CD4-positive, alpha-beta T cell treated with Interferon gamma for 1 hour (primary cell): ENCODE measurements at regions not wholly inside any gene's neighbourhood (a gene's known extent, or its start where the extent isn't known, plus 50 kb on each side); places are given as distances from the start of the nearest gene placed in this dataset.

Source experiments
- DNase-seq: peaks from one replicate; pipeline ENCODE4 v3.0.0-alpha.2; 2020

- DNase-seq, result no peak
These were observed 141.7 kb upstream of the RPL38 start for GRCh38 chr17:74061758-74062157.

DNA sequence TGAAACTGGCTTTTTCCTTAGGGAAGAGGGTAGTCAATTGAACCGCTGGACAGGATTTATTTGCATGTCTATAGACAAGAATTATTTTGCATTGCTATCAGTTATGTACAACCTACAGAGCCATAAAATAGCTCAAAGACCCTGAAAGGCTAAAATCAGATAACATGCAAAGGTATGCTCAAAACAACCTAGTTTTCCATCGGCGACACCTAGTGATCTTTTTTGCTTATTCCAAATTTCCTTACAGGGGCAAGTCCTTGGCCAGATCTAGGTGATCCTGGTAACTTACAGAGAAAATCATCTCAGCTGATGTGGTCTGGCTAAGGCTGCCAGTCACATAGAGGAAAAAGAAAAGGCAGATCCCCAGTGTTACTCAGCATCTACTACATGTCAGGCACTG is 141.2 kb upstream of the RPL38 start:
- no peak for DNase-seq

GRCh38 chr17:74063439-74063838 is 140.0 kb upstream of the RPL38 start:
- DNase-seq, result no peak

- DNase-seq, result no peak
These were observed 133.1 kb upstream of the RPL38 start for GRCh38 chr17:74070374-74070773.

DNA sequence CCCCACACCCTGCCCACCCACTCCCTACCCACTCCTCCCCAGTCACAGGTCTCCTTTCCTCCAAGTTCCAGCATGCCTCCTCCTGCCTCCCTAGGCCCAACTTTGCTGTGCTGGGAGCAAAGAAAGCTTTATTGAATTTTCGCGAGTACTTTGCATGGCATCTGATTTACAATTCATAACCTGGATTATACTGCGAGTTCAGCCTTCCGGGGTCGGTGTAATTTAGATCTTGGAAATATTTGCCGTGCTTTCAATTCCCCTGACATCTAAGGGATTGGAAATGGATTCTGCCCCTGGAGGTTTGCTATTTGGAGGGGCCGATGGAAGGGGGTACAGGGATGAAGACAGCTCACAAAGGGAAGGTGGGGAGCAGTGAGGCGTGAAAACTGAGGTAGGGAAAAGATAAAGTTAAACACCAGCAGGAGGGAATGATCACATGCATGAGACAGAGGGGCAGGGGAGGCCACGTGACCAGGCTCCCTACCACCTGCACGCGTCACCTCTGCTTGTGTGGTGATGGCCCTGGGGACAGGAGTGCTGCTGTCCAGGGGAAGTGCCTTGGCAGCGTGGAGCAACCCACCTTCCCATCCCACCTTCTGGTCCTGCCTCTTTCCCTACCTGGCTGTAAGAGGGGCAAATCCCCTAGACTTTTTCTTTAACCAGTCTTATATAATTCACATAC is 132.3 kb upstream of the RPL38 start:
- DNase-seq, result no peak

DNA sequence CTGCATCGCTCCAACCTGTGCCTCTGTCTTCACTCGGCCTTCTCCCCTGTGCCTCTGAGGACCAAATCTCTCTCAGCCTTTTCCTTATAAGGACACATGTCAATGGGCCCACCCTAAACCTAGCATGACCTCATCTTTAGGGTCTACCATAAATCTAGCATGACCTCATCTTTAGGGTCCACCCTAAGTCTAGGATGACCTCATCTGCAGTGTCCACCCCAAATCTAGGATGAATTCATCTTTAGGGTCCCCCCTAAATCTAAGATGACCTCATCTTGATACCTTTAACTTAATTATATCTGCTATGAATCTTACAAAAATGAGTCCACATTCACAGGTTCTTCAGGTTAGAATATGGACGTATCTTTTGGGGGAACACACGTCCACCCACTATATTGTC is 131.1 kb upstream of the RPL38 start:
- no peak for DNase-seq

- no peak for DNase-seq
These were observed 127.0 kb upstream of the RPL38 start for GRCh38 chr17:74076446-74076845.

GRCh38 chr17:74077231-74077630 is 126.2 kb upstream of the RPL38 start:
- no peak for DNase-seq

- no peak for DNase-seq
These were observed 125.0 kb upstream of the RPL38 start for GRCh38 chr17:74078363-74078941.

GRCh38 chr17:74079537-74080300 is 123.8 kb upstream of the RPL38 start:
- DNase-seq, result no peak

DNA sequence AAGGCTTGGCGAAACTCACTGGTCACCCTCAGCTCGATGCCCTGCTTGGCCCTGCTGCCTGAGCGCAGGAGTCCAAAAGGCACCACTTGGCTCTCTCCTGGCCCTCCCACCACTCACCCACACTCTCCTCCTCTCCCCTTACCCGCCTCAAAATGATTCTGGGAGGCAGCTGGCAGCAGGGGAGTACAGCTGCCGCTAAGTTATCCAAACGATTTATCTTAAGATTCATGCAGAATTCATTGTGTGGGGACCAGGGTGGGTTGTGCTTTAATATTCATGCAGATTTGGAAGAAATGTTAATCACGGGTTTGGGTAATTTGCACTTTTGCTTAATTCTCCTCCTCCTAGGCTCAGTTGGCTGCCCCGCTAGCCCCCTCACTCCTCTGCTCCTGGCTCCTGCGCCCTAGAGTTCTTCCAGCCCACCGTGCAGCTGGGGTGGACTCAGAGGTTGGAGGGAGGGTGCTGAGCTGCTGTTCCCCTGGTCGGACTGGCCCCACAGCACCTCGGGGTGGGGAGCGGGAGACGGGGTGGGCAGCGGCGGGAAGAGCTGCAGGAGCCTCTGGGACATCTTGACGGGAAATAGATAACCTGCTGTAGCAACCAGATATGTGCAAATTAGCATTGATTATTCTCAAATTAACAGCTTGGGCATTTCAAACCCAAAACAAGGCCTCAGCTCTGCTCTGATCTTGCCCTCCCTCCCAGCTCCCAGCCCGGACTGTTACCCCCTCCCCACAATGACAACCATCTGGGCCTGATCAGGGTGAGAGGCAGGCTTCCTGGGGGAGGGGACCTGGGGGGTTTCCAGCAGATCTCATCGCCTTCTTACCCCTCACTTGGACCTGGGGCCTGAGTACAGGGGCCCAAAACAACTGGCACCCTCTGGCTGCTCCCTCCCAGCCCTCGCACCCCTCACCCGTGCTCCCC is 122.6 kb upstream of the RPL38 start:
- DNase-seq, result no peak

GRCh38 chr17:74082886-74083285 is 120.6 kb upstream of the RPL38 start:
- no peak for DNase-seq

DNA sequence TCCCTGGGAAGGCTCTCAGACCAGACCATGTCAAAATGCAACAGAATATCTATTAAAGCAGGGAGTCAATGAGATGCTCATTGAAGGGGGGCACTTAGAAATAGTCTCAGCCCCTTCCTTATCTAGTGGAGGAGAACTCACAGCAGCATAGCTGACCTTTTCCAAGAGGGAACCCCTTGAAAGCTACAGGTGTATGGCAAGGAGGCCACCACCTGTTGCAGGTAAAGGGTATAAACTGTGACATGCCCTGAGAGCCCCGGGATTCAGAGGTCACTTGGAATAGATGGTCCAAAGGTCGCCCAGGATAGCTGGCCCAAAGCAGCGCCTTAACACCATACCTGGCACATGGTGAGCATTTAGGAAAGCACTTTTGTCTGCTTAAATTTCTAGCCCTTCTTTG is 120.2 kb upstream of the RPL38 start:
- no peak for DNase-seq

DNA sequence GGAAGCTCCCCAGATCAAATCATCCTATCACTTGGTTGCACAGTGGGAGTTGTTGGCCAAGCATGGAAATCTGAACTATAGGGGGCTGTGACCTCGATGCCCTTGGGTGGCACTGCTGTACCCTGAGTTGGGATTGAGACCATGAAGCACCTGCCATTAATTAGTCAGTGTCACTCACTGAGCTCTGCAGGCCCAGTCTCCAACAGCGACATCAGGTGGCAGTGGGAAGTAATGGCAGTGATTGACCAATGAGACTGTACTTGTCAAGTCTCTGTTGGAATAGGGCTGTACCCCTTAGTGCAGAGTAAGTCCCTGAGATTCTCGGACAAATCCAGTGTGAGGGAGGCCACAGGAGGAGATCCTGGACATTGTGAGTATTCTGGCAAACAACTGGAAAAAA is 118.0 kb upstream of the RPL38 start:
- DNase-seq, result no peak

DNA sequence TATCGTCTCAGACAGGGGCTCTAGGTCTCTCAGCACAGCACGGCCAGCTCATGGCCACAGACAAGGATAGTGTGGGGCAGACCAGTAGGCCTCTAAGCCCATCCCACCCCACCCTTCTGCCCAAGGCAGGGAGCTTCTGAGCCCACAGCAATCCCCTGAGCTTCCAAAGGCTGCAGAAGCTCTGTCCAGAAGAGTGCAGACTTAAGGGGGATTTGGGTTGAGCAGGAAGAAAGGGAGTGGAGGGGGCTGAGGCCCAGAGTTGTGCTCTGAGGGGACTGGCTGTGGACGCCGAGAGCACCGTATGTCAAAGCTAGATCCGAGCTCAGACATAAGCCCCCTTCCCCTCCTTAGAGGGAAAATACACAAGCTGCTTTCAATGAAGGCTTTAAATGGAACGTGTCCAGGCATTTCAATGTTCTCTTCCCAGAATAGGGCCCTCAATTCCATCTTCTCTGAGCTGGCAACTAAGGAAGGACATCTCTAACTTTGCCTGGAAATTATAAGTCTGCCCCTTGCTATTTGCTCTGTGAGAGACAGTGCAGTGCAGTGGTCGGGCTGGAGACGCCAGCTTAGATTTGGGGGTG is 116.4 kb upstream of the RPL38 start:
- DNase-seq, result no peak

DNA sequence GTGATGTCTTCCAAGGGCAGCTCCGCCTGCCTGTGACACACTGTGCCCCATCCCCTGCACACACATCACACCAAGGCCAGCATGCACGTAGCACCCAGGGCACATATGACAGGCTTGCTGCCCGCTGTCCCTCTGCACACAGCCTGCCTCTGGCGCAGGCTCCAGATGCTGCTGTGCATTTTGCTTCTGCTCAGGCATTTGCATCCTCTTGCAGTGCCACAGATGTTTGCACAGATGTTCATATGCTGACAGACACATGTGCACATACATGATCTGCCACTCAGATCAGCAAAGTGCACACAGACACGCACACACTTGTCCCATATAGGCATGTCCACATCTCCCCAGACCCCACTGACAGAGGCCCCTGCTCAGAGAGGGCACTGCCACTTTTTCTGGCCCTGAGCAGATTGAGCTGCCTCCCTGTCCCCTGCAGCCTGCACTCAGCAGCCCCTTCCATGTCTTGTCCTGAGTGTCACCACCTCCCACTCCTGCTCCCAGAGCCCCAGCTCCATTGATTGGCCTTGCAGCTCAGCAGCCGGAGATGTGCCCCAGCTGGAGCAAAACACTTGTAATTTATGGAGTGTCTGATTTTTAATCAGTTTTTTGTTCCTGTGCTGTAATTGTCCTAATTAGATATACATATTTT is 115.1 kb upstream of the RPL38 start:
- no peak for DNase-seq

- DNase-seq, result no peak
These were observed 114.5 kb upstream of the RPL38 start for GRCh38 chr17:74088934-74089329.

DNA sequence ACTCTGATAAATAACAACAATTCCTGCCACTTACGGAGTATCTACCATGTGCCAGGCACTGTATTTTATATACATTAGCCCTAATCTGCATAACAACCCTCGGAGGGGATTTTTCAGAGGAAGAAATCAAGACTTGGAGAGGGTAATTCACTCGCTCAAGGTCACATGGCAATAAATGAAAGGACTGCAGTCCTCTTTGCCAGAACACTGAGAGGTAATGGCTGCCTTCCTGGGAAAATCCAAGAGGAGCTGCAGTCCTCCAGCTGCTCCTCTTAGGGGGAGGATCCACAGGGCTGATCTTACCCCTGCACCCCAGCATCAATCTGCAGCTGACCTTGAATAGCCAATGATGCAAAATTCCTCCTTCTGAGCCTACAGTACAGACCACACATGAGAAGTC is 114.1 kb upstream of the RPL38 start:
- no peak for DNase-seq

- DNase-seq, result peak; percentile 19
These were observed 113.5 kb upstream of the RPL38 start for GRCh38 chr17:74089869-74090464.

DNA sequence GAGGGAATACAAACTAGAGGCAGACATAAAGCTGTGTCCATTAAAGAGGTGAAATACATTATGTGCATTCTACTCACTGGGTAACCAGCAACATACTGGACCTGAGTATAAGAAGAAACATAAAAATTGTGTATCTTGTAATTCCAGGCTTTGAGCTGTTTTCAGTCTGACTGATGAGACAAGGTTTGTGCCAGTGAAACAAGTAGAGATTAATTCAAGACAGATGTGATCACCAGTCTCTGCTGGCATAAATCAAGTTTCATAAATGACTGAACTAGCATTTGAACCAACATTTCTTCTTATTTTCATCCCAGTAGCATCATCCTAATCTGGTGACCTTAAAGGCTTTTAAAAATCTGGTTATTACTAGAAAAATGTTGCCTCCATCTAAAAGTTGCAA is 108.8 kb upstream of the RPL38 start:
- no peak for DNase-seq

DNA sequence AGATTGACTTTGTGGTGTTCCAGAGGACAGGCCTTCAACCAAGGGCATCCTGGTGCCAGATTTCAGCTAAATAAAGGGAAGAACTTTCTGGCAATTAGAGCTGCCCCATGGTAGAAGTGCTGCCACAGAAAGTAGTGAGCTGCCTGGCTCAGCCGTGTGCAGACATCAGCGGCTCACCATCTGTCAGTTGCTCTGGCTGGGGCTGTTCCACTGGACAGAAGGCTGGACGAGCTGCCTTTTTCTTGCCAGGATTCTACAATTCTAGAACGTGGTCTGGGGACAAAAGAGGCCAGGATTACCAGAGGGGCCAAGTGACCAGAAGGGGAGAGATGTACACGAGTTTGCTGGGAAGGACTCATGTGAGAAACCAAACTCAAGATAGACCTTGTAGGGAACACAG is 107.0 kb upstream of the RPL38 start:
- no peak for DNase-seq
